Small intestine (tissue), 7 donors: ENCODE measurements at regions not wholly inside any gene's neighbourhood (a gene's known extent, or its start where the extent isn't known, plus 50 kb on each side); places are given as distances from the start of the nearest gene placed in this dataset.
A peak's percentile ranks its signal among the peaks of the same experiment; 100 is the strongest.

ENCODE experiments used
- DNase-seq, 2 donors: peaks; one replicate each; pipeline versions ENCODE4 v3.0.0 to v3.0.0-alpha.2; 2013
- FAIRE-seq: peaks from 2 replicates; lab custom pipeline; 2012; peaks lifted over from hg19 to GRCh38; lab: Jason Lieb, UNC
- H3K27ac ChIP-seq, 3 donors: one replicate each; pipeline ENCODE4 v1.5.1; 2013; ENCODE audit warnings: low read length in 2 of 3, mild to moderate bottlenecking in 2 of 3, control low read depth in 1 of 3, inconsistent platforms in 1 of 3, low read depth in 1 of 3, moderate library complexity in 1 of 3
- H3K27me3 ChIP-seq, 3 donors: one replicate each; pipeline ENCODE4 v1.6.1; 2013; ENCODE audit warnings: low read length in 3 of 3, inconsistent platforms in 1 of 3; ENCODE audit not compliant: control insufficient read depth in 3 of 3, insufficient read depth in 3 of 3
- H3K36me3 ChIP-seq, 3 donors: one replicate each; pipeline ENCODE4 v1.6.1; 2013; ENCODE audit warnings: low read length in 3 of 3, inconsistent platforms in 1 of 3, low read depth in 1 of 3, mild to moderate bottlenecking in 1 of 3, moderate library complexity in 1 of 3; ENCODE audit not compliant: control insufficient read depth in 3 of 3, insufficient read depth in 2 of 3
- H3K4me1 ChIP-seq, 3 donors: one replicate each; pipeline ENCODE4 v1.6.1; 2013; ENCODE audit warnings: low read length in 2 of 3, inconsistent platforms in 1 of 3, low read depth in 1 of 3, mild to moderate bottlenecking in 1 of 3, moderate library complexity in 1 of 3; ENCODE audit not compliant: control insufficient read depth in 3 of 3, insufficient read depth in 2 of 3
- H3K4me3 ChIP-seq, 3 donors: one replicate each; pipeline ENCODE4 v1.5.1; 2013; ENCODE audit warnings: low read length in 3 of 3, control low read depth in 1 of 3, inconsistent platforms in 1 of 3, low read depth in 1 of 3, mild to moderate bottlenecking in 1 of 3, moderate library complexity in 1 of 3
- H3K9me3 ChIP-seq, 2 donors: one replicate each; pipeline ENCODE4 v1.6.1; 2013; ENCODE audit warnings: low read depth in 1 of 2, low read length in 1 of 2; ENCODE audit not compliant: control insufficient read depth in 2 of 2, insufficient read depth in 1 of 2
- WGBS, 3 donors: extraction: QIAGEN DNeasy Blood & Tissue Kit; methylation state at CpG; one replicate each; pipeline ENCODE4 v1.1.7; 2013; 5-methylcytosine and 5-hydroxymethylcytosine counted together
- donor health status: healthy with polysubstance abuse.
- donor health status: control.
- donor health status: control.
- donor health status: Bipolar disorder and iron deficiency.
- donor health status: healthy.

DNA sequence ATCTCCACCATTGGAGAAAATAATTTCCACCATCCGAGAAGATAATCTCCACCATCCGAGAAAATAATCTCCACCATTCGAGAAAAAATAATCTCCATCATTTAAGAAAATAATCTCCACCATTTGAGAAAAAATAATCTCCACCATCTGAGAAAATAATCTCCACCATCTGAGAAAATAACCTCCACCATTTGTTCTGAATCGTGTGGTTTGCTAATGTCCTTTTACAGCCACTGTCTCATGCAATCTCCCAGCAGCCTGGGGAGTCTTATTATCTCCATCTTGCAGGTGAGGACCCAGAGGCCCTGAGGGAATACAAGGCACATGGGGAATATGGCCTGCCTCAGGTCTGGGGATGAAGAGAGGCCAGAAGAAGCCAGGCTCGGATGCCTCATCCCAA is 54.1 kb upstream of the TCF20 start:
- Histone ChIP-seq H3K4me3 (no peak overlapping the region), H3K27ac (no peak overlapping the region), H3K4me1 (peaks cover 0 to 25% (median 0%) of the 10 kb centered on the region in 3 donors), H3K9me3 (no peaks in the 10 kb centered on the region), H3K27me3 (no peaks in the 10 kb centered on the region), H3K36me3 (peaks cover 0 to 3% (median 0%) of the 10 kb centered on the region in 3 donors)
- FAIRE-seq, result no peak
- no peak for DNase-seq
- 78 to 80% (median 79%) methylated on average over 5 of the region's 5 CpGs for WGBS, 3 donors

DNA sequence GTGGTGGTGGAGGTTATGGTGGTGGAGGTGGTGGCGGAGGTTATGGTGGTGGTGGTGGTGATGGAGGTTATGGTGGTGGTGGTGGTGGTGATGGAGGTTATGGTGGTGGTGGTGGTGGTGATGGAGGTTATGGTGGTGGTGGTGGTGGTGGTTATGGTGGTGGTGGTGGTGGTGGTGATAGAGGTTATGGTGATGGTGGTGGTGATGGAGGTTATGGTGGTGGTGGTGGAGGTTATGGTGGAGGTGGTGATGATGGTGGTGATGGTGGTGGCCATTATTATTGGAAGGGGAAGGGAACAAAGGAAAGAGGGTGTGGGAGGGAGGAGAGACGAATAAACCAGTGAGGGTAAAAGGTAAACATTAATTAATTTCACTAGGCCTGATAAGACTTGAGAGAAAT is 53.5 kb upstream of the TCF20 start:
- no peak overlapping the region for H3K4me3 ChIP-seq
- DNase-seq, result no peak

DNA sequence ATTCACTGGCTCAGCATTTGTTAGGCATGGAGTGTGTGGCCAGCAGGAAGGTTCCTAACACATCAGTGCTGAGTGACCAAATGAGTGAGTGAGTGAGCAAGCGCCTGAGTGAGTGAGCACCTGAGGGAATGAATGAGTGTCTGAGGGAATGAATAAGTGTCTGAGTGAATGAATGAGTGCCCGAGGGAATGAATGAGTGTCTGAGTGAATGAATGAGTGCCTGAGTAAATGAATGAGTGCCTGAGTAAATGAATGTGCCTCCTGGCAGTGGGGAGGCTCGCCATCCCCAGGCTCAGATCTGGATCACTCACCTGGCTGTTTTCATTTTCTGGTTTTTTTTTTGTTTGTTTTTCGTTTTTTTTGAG is 52.1 kb upstream of the TCF20 start:
- Histone ChIP-seq H3K4me1 (peaks cover 0 to 30% (median 0%) of the 10 kb centered on the region in 3 donors), H3K9me3 (no peaks in the 10 kb centered on the region), H3K27ac (peak overlapping the region in 1 of 3 donors; percentile 7), H3K36me3 (peaks cover 0 to 3% (median 0%) of the 10 kb centered on the region in 3 donors), H3K27me3 (no peaks in the 10 kb centered on the region), H3K4me3 (no peak overlapping the region)
- WGBS, 3 donors, result 72 to 81% (median 73%) methylated on average over 4 of the region's 4 CpGs
- FAIRE-seq, result no peak
- DNase-seq, result no peak

More for the DNA sequence above, 53.5 kb upstream of the TCF20 start:
- Histone ChIP-seq H3K36me3 (peaks cover 0 to 3% (median 0%) of the 10 kb centered on the region in 3 donors), H3K27me3 (no peaks in the 10 kb centered on the region), H3K27ac (no peak overlapping the region), H3K9me3 (no peaks in the 10 kb centered on the region), H3K4me1 (peaks cover 0 to 26% (median 0%) of the 10 kb centered on the region in 3 donors)
- FAIRE-seq, result no peak
- WGBS, 3 donors, result 36 to 53% (median 45%) methylated on average over 2 of the region's 2 CpGs

DNA sequence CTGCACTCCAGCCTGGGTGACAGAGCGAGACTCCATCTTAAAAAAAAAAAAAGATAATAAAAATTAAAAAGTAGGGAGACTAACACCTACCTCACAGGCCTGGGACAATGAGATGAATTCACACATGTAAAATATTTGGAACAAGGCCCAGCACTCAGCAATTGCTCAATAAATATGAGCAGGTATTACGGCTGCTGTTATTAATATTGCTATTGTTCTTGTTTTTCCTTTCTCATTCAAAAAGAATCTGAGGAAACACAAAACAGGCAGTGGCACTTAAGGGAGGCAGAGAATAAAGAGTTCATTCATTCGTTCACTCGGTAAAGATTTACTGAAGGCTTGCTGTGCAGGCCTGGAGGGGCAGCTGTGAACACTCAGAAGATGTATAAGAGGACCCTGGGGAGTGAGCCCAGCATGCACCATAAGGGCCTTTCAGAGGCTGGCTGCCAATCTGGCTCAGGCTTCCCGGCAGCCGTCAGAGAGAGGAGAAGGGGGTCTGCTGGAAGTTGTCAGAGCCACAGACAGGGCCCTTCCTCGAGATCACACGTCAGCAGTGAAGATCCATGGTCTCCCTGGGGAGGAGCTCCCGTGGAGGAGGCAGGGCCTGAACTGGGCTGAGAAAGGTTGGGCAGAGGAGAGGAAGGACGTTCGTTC is 51.6 kb upstream of the TCF20 start:
- peaks cover 0 to 35% (median 0%) of the 10 kb centered on the region in 3 donors for H3K4me1 ChIP-seq
- H3K4me3 ChIP-seq, result no peak overlapping the region
- H3K9me3 ChIP-seq, result no peaks in the 10 kb centered on the region
- no peak for FAIRE-seq
- H3K36me3 ChIP-seq, result peaks cover 0 to 3% (median 0%) of the 10 kb centered on the region in 3 donors
- 60 to 78% (median 77%) methylated on average over 11 of the region's 11 CpGs for WGBS, 3 donors
- H3K27me3 ChIP-seq, result no peaks in the 10 kb centered on the region
- peak overlapping the region in 1 of 3 donors; percentile 7 for H3K27ac ChIP-seq
- DNase-seq, result no peak

DNA sequence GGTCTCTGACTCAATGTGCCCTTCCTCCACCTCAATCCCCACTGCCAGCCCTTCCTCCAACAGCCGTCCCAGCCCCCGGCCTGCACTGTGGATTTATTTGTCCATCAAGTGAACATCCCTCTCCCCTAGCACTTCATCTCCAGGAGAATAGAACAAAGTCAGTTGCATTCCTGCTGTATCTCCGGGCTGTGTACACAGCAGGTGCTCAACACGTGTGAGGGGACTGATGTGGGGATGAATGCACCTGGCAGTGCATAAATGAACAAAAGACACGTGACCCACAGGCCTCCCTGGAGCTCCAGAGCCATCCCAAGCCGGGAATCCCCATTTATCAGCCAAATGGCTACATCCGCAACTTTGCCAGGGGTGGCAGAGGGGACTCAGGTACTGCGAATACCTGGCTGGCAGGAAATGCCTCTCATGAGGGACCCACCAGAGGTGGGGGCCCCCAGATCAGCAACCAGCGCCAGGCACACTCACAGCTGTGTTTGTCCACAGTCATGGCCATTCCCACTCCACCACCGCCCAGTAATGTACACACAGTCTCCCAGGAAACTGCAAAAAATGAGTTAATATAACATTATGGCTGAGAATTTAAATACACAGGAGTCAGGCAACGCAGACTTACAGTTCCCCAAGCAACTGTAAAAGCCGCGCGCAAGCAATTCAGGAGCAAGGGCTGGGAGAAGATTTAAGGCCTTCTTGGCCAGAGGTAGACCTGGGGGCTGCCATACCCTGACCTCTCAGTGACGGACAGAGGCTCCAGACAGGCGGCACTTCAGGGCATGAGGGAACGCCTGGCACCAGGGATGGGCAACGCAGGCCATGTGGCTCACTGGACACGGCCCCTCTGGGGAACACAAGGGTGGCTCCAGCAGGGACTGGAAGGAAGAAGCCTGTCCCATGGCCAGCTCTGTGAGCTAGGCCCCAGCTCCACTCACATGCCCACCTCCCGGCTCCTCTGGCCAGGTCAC is 50.3 kb upstream of the TCF20 start:
- no peaks in the 10 kb centered on the region for H3K9me3 ChIP-seq
- FAIRE-seq (no peak), DNase-seq (peak; percentile 26 to 59)
- H3K27me3 ChIP-seq, result no peaks in the 10 kb centered on the region
- H3K36me3 ChIP-seq, result peaks cover 0 to 3% (median 0%) of the 10 kb centered on the region in 3 donors
- 72 to 80% (median 73%) methylated on average over 20 of the region's 20 CpGs for WGBS, 3 donors
- H3K4me1 ChIP-seq, result peaks cover 0 to 47% (median 2%) of the 10 kb centered on the region in 3 donors
- H3K4me3 ChIP-seq, result no peak overlapping the region
- peak overlapping the region in 2 of 3 donors; percentile 11 to 69 for H3K27ac ChIP-seq
